IMR-90 (cell line): ENCODE measurements at regions not wholly inside any gene's neighbourhood (a gene's known extent, or its start where the extent isn't known, plus 50 kb on each side); places are given as distances from the start of the nearest gene placed in this dataset.

ENCODE experiments used
- ATAC-seq: fragments of 200-7000 bp; cut with Tn5 transposase; 2 replicates; pipeline ENCODE4 v1.9.1; 2020; ENCODE audit warnings: low read depth, mild to moderate bottlenecking, moderate library complexity
- BruUV-seq: library from RNA; stranded (reverse); fragments of 400-500 nt; replicated peaks from 2 replicates; lab custom pipeline; 2021; lab: Mats Ljungman, UMichigan
- CTCF ChIA-PET: fragments of 300-600 bp; formaldehyde crosslinking; extraction: SDS; loops from one replicate; lab custom pipeline; 2021; ENCODE audit warnings: antibody characterized with exemption; lab: Yijun Ruan, JAX
- POLR2A ChIA-PET: fragments of 300-600 bp; sonication (Branson Sonifier 250); formaldehyde crosslinking; loops from one replicate; lab custom pipeline; 2022; ENCODE audit warnings: antibody characterized with exemption; ENCODE audit not compliant: unreplicated experiment; lab: Charles Lee
- DNase-seq: peaks from one replicate; pipeline ENCODE4 v3.0.0; 2013
- H2AFZ ChIP-seq: replicated peaks from 2 replicates; pipeline ENCODE3; 2013; ENCODE audit warnings: low read length, mild to moderate bottlenecking; ENCODE audit not compliant: poor library complexity
- H2AK5ac ChIP-seq: 2 replicates; pipeline ENCODE4 v1.6.1; 2013; ENCODE audit warnings: low read depth, low read length, inconsistent platforms
- H2AK9ac ChIP-seq: replicated peaks from 2 replicates; pipeline ENCODE3; 2013; ENCODE audit warnings: mild to moderate bottlenecking, low read depth, low read length, moderate library complexity; ENCODE audit not compliant: poor library complexity
- H2BK120ac ChIP-seq: 2 replicates; pipeline ENCODE4 v1.6.1; 2013; ENCODE audit warnings: low read depth, low read length, inconsistent platforms
- H2BK15ac ChIP-seq: 3 replicates; pipeline ENCODE4 v1.6.1; 2013; ENCODE audit warnings: low read depth, low read length, inconsistent platforms
- H2BK20ac ChIP-seq: 2 replicates; pipeline ENCODE4 v1.6.1; 2013; ENCODE audit warnings: low read depth, mild to moderate bottlenecking, inconsistent platforms, low read length, moderate library complexity
- H2BK5ac ChIP-seq: 2 replicates; pipeline ENCODE4 v1.6.1; 2013; ENCODE audit warnings: mild to moderate bottlenecking, low read depth, low read length, inconsistent platforms; ENCODE audit not compliant: poor library complexity, severe bottlenecking
- H3K14ac ChIP-seq: replicated peaks from 2 replicates; pipeline ENCODE4 v1.6.1; 2013; ENCODE audit warnings: low read depth, low read length, inconsistent platforms
- H3K18ac ChIP-seq: 2 replicates; pipeline ENCODE4 v1.6.1; 2013; ENCODE audit warnings: low read depth, low read length, control low read depth
- H3K23ac ChIP-seq: 2 replicates; pipeline ENCODE4 v1.6.1; 2013; ENCODE audit warnings: low read depth, low read length, inconsistent platforms
- H3K27ac ChIP-seq: 2 replicates; pipeline ENCODE4 v1.5.1; 2013; ENCODE audit warnings: mild to moderate bottlenecking, control low read depth, low read length; ENCODE audit not compliant: insufficient read depth
- H3K27me3 ChIP-seq: 2 replicates; pipeline ENCODE4 v1.6.1; 2013; ENCODE audit warnings: low read length; ENCODE audit not compliant: control insufficient read depth, insufficient read depth
- H3K36me3 ChIP-seq: 2 replicates; pipeline ENCODE4 v1.6.1; 2013; ENCODE audit warnings: low read length, mixed read lengths; ENCODE audit not compliant: control insufficient read depth, insufficient read depth
- H3K4ac ChIP-seq: 2 replicates; pipeline ENCODE4 v1.6.1; 2013; ENCODE audit warnings: low read depth, low read length, inconsistent platforms
- H3K4me1 ChIP-seq: 2 replicates; pipeline ENCODE4 v1.6.1; 2013; ENCODE audit warnings: low read length, mixed read lengths; ENCODE audit not compliant: control insufficient read depth, insufficient read depth
- H3K4me2 ChIP-seq: 2 replicates; pipeline ENCODE4 v1.6.1; 2013; ENCODE audit warnings: low read depth, mild to moderate bottlenecking, control low read depth, low read length, moderate library complexity
- H3K4me3 ChIP-seq: 2 replicates; pipeline ENCODE4 v1.5.1; 2013; ENCODE audit warnings: low read depth, mild to moderate bottlenecking, control low read depth, low read length, moderate library complexity; ENCODE audit not compliant: insufficient read depth
- H3K56ac ChIP-seq: 2 replicates; pipeline ENCODE4 v1.6.1; 2013; ENCODE audit warnings: low read length, inconsistent platforms; ENCODE audit not compliant: insufficient read depth; ENCODE audit errors: extremely low read depth
- H3K79me1 ChIP-seq, 2 experiments: 2 replicates each; pipeline ENCODE4 v1.6.1; 2013; ENCODE audit warnings: low read length in 2 of 2, inconsistent platforms in 1 of 2, low read depth in 1 of 2
- H3K9ac ChIP-seq: 2 replicates; pipeline ENCODE4 v1.6.1; 2013; ENCODE audit warnings: low read depth, low read length, control low read depth
- H3K9me1 ChIP-seq: 2 replicates; pipeline ENCODE4 v1.6.1; 2013; ENCODE audit warnings: low read length, inconsistent platforms; ENCODE audit not compliant: insufficient read depth
- H3K9me3 ChIP-seq: 2 replicates; pipeline ENCODE4 v1.6.1; 2013; ENCODE audit warnings: low read length; ENCODE audit not compliant: control insufficient read depth, insufficient read depth
- H4K20me1 ChIP-seq: 2 replicates; pipeline ENCODE4 v1.6.1; 2013; ENCODE audit warnings: low read length, inconsistent platforms; ENCODE audit not compliant: insufficient read depth
- H4K5ac ChIP-seq: 2 replicates; pipeline ENCODE4 v1.6.1; 2013; ENCODE audit warnings: mild to moderate bottlenecking, low read depth, low read length, control low read depth
- H4K8ac ChIP-seq, 2 experiments: 2 replicates each; pipeline ENCODE4 v1.6.1; 2013; ENCODE audit warnings: low read depth in 2 of 2, low read length in 2 of 2, control low read depth in 1 of 2, inconsistent platforms in 1 of 2
- H4K91ac ChIP-seq: 2 replicates; pipeline ENCODE4 v1.6.1; 2013; ENCODE audit warnings: low read depth, low read length, inconsistent platforms; ENCODE audit not compliant: insufficient read depth
- BHLHE40 ChIP-seq: fragments of 150-350 bp; IDR thresholded peaks from 2 replicates; pipeline ENCODE4 v1.6.1; 2016; ENCODE audit warnings: mild to moderate bottlenecking, low read depth, low read length
- MAZ ChIP-seq: IDR thresholded peaks from 2 replicates; pipeline ENCODE4 v1.6.1; 2012; ENCODE audit warnings: low read depth, mild to moderate bottlenecking, low read length, improper control_type of control experiment, moderate library complexity, borderline replicate concordance
- RCOR1 ChIP-seq: IDR thresholded peaks from 2 replicates; pipeline ENCODE4 v1.6.1; 2012; ENCODE audit warnings: mild to moderate bottlenecking, low read length, improper control_type of control experiment; ENCODE audit not compliant: insufficient replicate concordance
- RFX5 ChIP-seq: IDR thresholded peaks from 2 replicates; pipeline ENCODE4 v1.8.0; 2012; ENCODE audit warnings: low read depth, mild to moderate bottlenecking, low read length, moderate library complexity
- WGBS, 2 experiments: methylation state at CpG; one replicate each; pipeline versions ENCODE4 v1.1.5 to v1.1.7; 2013; ENCODE audit warnings: missing lambda C conversion rate in 2 of 2; ENCODE audit not compliant: insufficient read length in 1 of 2; ENCODE audit errors: extremely low coverage in 2 of 2; 5-methylcytosine and 5-hydroxymethylcytosine counted together
- dilution Hi-C: fragments of 300-500 bp; cut with HindIII; formaldehyde crosslinking; loops from one replicate; pipeline ENCODE4 v1.14.3; 2018; ENCODE audit warnings: low sequenced_read_pairs; ENCODE audit not compliant: unreplicated experiment
- in situ Hi-C: fragments of 300-500 bp; cut with MboI; formaldehyde crosslinking; loops from 3 replicates; pipeline ENCODE4 v1.14.3; 2019; ENCODE audit warnings: low sequenced_read_pairs, inconsistent platforms, mixed read lengths
- intact Hi-C: fragments of 100-400 bp; cut with micrococcal nuclease; formaldehyde crosslinking; loops from 2 replicates; pipeline ENCODE4 v1.10.0; 2022
- TF ChIP-seq, protein P1 (sequence below): fragments of 150-350 bp; IDR thresholded peaks from 2 replicates; pipeline ENCODE4 v1.6.1; 2017; ENCODE audit warnings: mild to moderate bottlenecking, antibody characterized with exemption, low read length, low read depth
- TF ChIP-seq, protein P2 (sequence below): fragments of 150-350 bp; IDR thresholded peaks from 2 replicates; pipeline ENCODE4 v1.6.1; 2016; ENCODE audit warnings: low read depth, mild to moderate bottlenecking, low read length, moderate library complexity, borderline replicate concordance

DNA sequence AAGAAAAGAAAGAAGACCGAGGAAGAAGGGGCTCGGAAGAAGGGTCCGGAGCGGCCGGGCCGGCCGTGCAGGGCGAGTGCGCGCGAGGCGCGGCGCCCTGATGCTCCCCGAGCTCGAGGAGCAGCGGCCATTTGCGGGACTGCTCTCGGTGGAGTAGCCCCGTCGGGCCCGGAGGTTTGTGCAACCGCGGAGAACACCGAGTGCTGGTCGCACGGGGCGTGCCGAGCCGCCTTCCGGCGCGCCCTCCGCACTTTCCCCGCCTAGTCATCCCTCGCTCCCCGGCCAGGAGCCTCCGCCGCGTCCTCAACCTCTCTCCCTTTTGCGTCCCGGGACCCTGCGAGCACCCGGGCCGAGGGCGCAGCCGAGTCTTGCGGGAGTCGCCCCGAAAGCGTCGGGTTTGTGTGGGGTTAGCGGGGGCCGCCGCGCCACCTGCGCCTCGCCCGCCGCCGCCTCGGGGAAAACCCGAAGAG is 127.4 kb downstream of the LAS1L start:
- no peak overlapping the region for H2BK5ac ChIP-seq
- dilution Hi-C loops, result no loop called here
- 23% methylated on average over 9 of the region's 63 CpGs; no CpG with 5 or more reads in 1 of the 2 experiments for WGBS, 2 experiments

More for the DNA sequence above, 127.4 kb downstream of the LAS1L start:
- no peaks in the 10 kb centered on the region for H3K9me1 ChIP-seq
- ChIA-PET CTCF (no interaction called here), POLR2A (no interaction called here)
- H3K79me1 ChIP-seq, result no peaks in the 10 kb centered on the region
- no peak overlapping the region for H2BK120ac ChIP-seq
- H3K56ac ChIP-seq, result no peak overlapping the region
- H4K20me1 ChIP-seq, result no peaks in the 10 kb centered on the region
- H3K18ac ChIP-seq, result no peak overlapping the region
- H3K9ac ChIP-seq, result no peak overlapping the region
- H3K23ac ChIP-seq, result no peak overlapping the region
- DNase-seq (no peak), ATAC-seq (no peak)
- H3K4me3 ChIP-seq, result no peak overlapping the region
- H3K27ac ChIP-seq, result no peak overlapping the region
- H3K36me3 ChIP-seq, result no peaks in the 10 kb centered on the region
- H4K91ac ChIP-seq, result no peak overlapping the region
- no peaks in the 10 kb centered on the region for H3K9me3 ChIP-seq
- no peak overlapping the region for H2AK9ac ChIP-seq
- no peak for TF ChIP-seq RCOR1
- TF ChIP-seq, protein P1, sequence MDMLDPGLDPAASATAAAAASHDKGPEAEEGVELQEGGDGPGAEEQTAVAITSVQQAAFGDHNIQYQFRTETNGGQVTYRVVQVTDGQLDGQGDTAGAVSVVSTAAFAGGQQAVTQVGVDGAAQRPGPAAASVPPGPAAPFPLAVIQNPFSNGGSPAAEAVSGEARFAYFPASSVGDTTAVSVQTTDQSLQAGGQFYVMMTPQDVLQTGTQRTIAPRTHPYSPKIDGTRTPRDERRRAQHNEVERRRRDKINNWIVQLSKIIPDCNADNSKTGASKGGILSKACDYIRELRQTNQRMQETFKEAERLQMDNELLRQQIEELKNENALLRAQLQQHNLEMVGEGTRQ, result no peak
- no peak for TF ChIP-seq RFX5
- no peak for TF ChIP-seq MAZ
- TF ChIP-seq, protein P2, sequence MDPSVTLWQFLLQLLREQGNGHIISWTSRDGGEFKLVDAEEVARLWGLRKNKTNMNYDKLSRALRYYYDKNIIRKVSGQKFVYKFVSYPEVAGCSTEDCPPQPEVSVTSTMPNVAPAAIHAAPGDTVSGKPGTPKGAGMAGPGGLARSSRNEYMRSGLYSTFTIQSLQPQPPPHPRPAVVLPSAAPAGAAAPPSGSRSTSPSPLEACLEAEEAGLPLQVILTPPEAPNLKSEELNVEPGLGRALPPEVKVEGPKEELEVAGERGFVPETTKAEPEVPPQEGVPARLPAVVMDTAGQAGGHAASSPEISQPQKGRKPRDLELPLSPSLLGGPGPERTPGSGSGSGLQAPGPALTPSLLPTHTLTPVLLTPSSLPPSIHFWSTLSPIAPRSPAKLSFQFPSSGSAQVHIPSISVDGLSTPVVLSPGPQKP, result no peak
- no peak for TF ChIP-seq BHLHE40
- no TSS peak for BruUV-seq
- in situ Hi-C loops (no loop called here), intact Hi-C loops (no loop called here)
- no peak overlapping the region for H3K4ac ChIP-seq
- H3K4me2 ChIP-seq, result no peak overlapping the region; the same call in 1 of the 2 replicates
- no peaks in the 10 kb centered on the region; the same call in none of the 2 replicates for H3K27me3 ChIP-seq
- H4K5ac ChIP-seq, result no peak overlapping the region
- H2BK15ac ChIP-seq, result no peak overlapping the region
- H2BK20ac ChIP-seq, result no peak overlapping the region
- no peaks in the 10 kb centered on the region for H3K4me1 ChIP-seq
- H2AK5ac ChIP-seq, result no peak overlapping the region
- H2AFZ ChIP-seq, result no peak overlapping the region
- no peak overlapping the region for H4K8ac ChIP-seq
- H3K14ac ChIP-seq, result no peak overlapping the region
